ENCODE measurements at regions not wholly inside any gene's neighbourhood (a gene's known extent, or its start where the extent isn't known, plus 50 kb on each side); places are given as distances from the start of the nearest gene placed in this dataset.

GRCh38 chr7:109503421-109503820 is 933.7 kb downstream of the DNAJB9 start:
- H3K27ac ChIP-seq, result no peak overlapping the region
- H3K27me3 ChIP-seq, result no peaks in the 10 kb centered on the region
- intact Hi-C loops (cut with DNase I), result no loop called here
- TF ChIP-seq, protein P1, sequence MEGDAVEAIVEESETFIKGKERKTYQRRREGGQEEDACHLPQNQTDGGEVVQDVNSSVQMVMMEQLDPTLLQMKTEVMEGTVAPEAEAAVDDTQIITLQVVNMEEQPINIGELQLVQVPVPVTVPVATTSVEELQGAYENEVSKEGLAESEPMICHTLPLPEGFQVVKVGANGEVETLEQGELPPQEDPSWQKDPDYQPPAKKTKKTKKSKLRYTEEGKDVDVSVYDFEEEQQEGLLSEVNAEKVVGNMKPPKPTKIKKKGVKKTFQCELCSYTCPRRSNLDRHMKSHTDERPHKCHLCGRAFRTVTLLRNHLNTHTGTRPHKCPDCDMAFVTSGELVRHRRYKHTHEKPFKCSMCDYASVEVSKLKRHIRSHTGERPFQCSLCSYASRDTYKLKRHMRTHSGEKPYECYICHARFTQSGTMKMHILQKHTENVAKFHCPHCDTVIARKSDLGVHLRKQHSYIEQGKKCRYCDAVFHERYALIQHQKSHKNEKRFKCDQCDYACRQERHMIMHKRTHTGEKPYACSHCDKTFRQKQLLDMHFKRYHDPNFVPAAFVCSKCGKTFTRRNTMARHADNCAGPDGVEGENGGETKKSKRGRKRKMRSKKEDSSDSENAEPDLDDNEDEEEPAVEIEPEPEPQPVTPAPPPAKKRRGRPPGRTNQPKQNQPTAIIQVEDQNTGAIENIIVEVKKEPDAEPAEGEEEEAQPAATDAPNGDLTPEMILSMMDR (IDR thresholded peaks at IDR 0.05), result no peak
- no peak for DNase-seq (ENCODE audit: low spot score in 2 of 2)
- no peaks in the 10 kb centered on the region for H3K36me3 ChIP-seq
- H3K4me3 ChIP-seq, result no peak overlapping the region
- H3K9me3 ChIP-seq, result no peaks in the 10 kb centered on the region
- H3K4me1 ChIP-seq, result no peaks in the 10 kb centered on the region

GRCh38 chr7:109522585-109522984 is 952.9 kb downstream of the DNAJB9 start:
- no peak for DNase-seq (ENCODE audit: low spot score in 2 of 2)
- Histone ChIP-seq H3K36me3 (no peaks in the 10 kb centered on the region), H3K4me1 (no peaks in the 10 kb centered on the region), H3K4me3 (no peak overlapping the region), H3K9me3 (no peaks in the 10 kb centered on the region), H3K27me3 (no peaks in the 10 kb centered on the region), H3K27ac (no peak overlapping the region)
- intact Hi-C loops (cut with DNase I), result no loop called here
- TF ChIP-seq, protein P1 (IDR thresholded peaks at IDR 0.05), result no peak

GRCh38 chr7:109527833-109528232 is 958.2 kb downstream of the DNAJB9 start:
- no peak for DNase-seq (ENCODE audit: low spot score in 2 of 2)
- Histone ChIP-seq H3K4me1 (no peaks in the 10 kb centered on the region), H3K27me3 (no peaks in the 10 kb centered on the region), H3K4me3 (no peak overlapping the region), H3K36me3 (no peaks in the 10 kb centered on the region), H3K9me3 (no peaks in the 10 kb centered on the region), H3K27ac (no peak overlapping the region)
- TF ChIP-seq, protein P1 (IDR thresholded peaks at IDR 0.05), result no peak
- intact Hi-C loops (cut with DNase I), result no loop called here

DNA sequence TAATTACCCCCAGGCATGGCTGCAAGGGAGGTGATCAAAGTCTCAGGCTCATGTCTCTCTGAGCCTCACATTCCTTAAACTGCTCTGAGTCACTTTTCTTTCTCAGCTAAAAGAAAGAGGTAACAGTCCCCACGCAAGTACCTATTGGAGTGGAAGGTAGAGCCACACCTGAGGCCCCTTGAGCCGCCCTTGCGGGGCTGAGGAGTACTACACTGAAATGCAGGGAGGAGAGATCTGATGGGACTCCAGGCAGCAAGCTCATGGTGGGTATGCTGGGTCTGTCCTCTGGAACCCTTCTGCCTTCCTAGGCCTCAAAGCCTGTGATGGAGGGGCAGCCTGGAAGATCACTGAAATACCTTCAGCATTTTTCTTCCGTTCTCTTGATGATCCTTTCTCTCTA is 960.0 kb downstream of the DNAJB9 start:
- Histone ChIP-seq H3K27ac (no peak overlapping the region), H3K4me1 (no peaks in the 10 kb centered on the region), H3K36me3 (no peaks in the 10 kb centered on the region), H3K4me3 (no peak overlapping the region), H3K27me3 (no peaks in the 10 kb centered on the region), H3K9me3 (no peaks in the 10 kb centered on the region)
- intact Hi-C loops (cut with DNase I), result no loop called here
- no peak for DNase-seq (ENCODE audit: low spot score in 2 of 2)
- TF ChIP-seq, protein P1 (IDR thresholded peaks at IDR 0.05), result no peak

DNA sequence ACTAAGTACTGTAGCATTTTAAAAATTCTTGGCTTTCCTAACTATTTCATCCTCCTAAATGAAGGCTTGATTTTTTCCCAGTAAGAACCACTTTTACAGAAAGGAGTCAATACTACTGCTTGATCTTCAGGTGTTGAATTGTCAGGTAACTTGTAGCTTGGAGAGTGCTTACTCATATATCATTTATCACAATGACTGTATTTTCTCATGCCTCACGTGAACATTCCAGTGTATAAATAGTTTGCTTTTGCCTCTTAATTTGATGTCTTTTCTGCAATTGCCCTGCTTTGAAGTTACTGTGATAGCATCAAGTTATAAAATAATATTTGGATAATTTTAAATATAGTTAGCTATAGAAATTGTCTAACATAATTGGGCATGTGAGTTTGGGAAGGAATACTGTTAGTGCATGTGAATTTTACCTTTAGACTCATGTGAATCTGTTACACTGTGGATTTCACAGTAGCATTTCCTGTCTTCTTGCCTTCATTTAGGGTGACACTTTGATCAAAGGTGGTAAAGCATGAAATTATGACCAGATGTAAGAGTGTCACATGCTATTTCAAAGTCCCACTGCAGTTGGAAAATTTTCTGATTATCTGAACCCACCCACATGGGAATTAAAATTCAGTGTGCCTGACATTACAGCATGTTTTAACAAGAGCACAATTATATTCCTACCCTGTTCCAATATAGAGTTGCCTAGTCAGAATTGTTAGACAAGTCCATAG is 962.8 kb downstream of the DNAJB9 start:
- Histone ChIP-seq H3K4me1 (no peaks in the 10 kb centered on the region), H3K9me3 (no peaks in the 10 kb centered on the region), H3K4me3 (no peak overlapping the region), H3K27ac (no peak overlapping the region), H3K27me3 (no peaks in the 10 kb centered on the region), H3K36me3 (no peaks in the 10 kb centered on the region)
- no peak for DNase-seq (ENCODE audit: low spot score in 2 of 2)
- intact Hi-C loops (cut with DNase I), result no loop called here
- TF ChIP-seq, protein P1 (IDR thresholded peaks at IDR 0.05), result no peak

GRCh38 chr7:109545686-109546085 is 976.0 kb downstream of the DNAJB9 start:
- no peak overlapping the region for H3K4me3 ChIP-seq
- intact Hi-C loops (cut with DNase I), result no loop called here
- no peaks in the 10 kb centered on the region for H3K4me1 ChIP-seq
- no peak for DNase-seq (ENCODE audit: low spot score in 2 of 2)
- no peaks in the 10 kb centered on the region for H3K9me3 ChIP-seq
- no peak overlapping the region for H3K27ac ChIP-seq
- H3K27me3 ChIP-seq, result no peaks in the 10 kb centered on the region
- H3K36me3 ChIP-seq, result no peaks in the 10 kb centered on the region
- TF ChIP-seq, protein P1 (IDR thresholded peaks at IDR 0.05), result no peak

Measured in ascending aorta (tissue), 2 donors.